Upper lobe of left lung (tissue), 4 donors: ENCODE measurements at regions not wholly inside any gene's neighbourhood (a gene's known extent, or its start where the extent isn't known, plus 50 kb on each side); places are given as distances from the start of the nearest gene placed in this dataset.

Experiments used
- EP300 ChIP-seq, 4 donors: sonication (generic); formaldehyde crosslinking; IDR thresholded peaks; one replicate each; pipeline ENCODE4 v1.5.1; 2017; ENCODE audit warnings: antibody characterized with exemption in 4 of 4, control low read depth in 2 of 4
- POLR2A ChIP-seq, 4 donors: fragments of 450-650 bp; IDR thresholded peaks; one replicate each; pipeline ENCODE4 v1.5.1; 2016 to 2017; ENCODE audit warnings: antibody characterized with exemption in 4 of 4, mild to moderate bottlenecking in 2 of 4
- POLR2AphosphoS5 ChIP-seq, 2 donors: sonication (generic); formaldehyde crosslinking; IDR thresholded peaks; one replicate each; pipeline ENCODE4 v1.5.1; 2017; ENCODE audit warnings: antibody characterized with exemption in 2 of 2
- TF ChIP-seq, protein P1 (sequence below), 6 experiments: fragments of 450-650 bp in 4 of 6; fragments of 200-600 bp in 2 of 6; sonication (generic) in 2 of 6; IDR thresholded peaks; one replicate each; pipeline ENCODE4 v1.5.1; 2016 to 2019; ENCODE audit warnings: antibody characterized with exemption in 6 of 6

DNA sequence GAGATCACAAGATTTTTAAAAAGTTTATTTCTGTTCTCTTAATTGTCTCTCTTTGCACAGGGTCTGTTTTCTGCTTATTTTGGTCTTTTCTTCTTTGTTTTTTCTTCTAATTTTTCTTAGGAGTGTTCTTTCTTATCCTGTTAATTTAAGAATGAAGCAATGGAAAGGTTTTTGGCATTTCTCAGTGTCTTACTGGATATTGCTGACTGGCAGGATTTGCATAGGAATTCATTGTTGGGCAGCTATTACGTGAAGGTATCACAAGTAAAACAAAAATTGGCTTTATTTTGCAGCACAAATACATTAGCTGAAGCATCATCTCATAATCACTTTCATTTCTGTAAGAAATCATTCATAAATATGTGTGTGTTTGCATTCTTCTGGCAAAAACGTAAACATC is 566.9 kb upstream of the CDH6 start:
- TF ChIP-seq POLR2A (IDR thresholded peaks at IDR 0.05) (no peak), EP300 (IDR thresholded peaks at IDR 0.05) (no peak), POLR2AphosphoS5 (IDR thresholded peaks at IDR 0.05) (no peak)
- TF ChIP-seq, protein P1, sequence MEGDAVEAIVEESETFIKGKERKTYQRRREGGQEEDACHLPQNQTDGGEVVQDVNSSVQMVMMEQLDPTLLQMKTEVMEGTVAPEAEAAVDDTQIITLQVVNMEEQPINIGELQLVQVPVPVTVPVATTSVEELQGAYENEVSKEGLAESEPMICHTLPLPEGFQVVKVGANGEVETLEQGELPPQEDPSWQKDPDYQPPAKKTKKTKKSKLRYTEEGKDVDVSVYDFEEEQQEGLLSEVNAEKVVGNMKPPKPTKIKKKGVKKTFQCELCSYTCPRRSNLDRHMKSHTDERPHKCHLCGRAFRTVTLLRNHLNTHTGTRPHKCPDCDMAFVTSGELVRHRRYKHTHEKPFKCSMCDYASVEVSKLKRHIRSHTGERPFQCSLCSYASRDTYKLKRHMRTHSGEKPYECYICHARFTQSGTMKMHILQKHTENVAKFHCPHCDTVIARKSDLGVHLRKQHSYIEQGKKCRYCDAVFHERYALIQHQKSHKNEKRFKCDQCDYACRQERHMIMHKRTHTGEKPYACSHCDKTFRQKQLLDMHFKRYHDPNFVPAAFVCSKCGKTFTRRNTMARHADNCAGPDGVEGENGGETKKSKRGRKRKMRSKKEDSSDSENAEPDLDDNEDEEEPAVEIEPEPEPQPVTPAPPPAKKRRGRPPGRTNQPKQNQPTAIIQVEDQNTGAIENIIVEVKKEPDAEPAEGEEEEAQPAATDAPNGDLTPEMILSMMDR (IDR thresholded peaks at IDR 0.05): no peak
